Activated CD4-positive, alpha-beta memory T cell treated with anti-CD3 and anti-CD28 coated beads, Interleukin-2, amount 10 ng/mL, durations not matched to agents 7 days and 5 days (primary cell): ENCODE measurements at regions not wholly inside any gene's neighbourhood (a gene's known extent, or its start where the extent isn't known, plus 50 kb on each side); places are given as distances from the start of the nearest gene placed in this dataset.

Experiments
- CTCF ChIA-PET: fragments of 350-600 bp; sonication (Branson Sonifier 250); formaldehyde crosslinking; loops from one replicate; lab custom pipeline; 2021; ENCODE audit warnings: antibody characterized with exemption, inconsistent platforms; lab: Charles Lee
- POLR2A ChIA-PET: fragments of 350-600 bp; sonication (Branson Sonifier 250); formaldehyde crosslinking; loops from one replicate; lab custom pipeline; 2021; ENCODE audit warnings: antibody characterized with exemption; lab: Charles Lee
- DNase-seq: peaks from one replicate; pipeline ENCODE4 v3.0.0-alpha.2; 2020
- H3K27ac Mint-ChIP-seq: one replicate; pipeline ENCODE4 v1.8.0; 2021; ENCODE audit warnings: mild to moderate bottlenecking, mixed read lengths
- H3K27me3 Mint-ChIP-seq: one replicate; pipeline ENCODE4 v1.8.0; 2021; ENCODE audit warnings: mixed read lengths
- H3K36me3 Mint-ChIP-seq: one replicate; pipeline ENCODE4 v1.8.0; 2021; ENCODE audit warnings: low read depth, mixed read lengths
- H3K4me1 Mint-ChIP-seq: one replicate; pipeline ENCODE4 v1.8.0; 2021; ENCODE audit warnings: mixed read lengths
- H3K4me3 Mint-ChIP-seq: one replicate; pipeline ENCODE4 v1.8.0; 2021; ENCODE audit warnings: mild to moderate bottlenecking, mixed read lengths
- H3K9me3 Mint-ChIP-seq: one replicate; pipeline ENCODE4 v1.8.0; 2021; ENCODE audit warnings: mixed read lengths

DNA sequence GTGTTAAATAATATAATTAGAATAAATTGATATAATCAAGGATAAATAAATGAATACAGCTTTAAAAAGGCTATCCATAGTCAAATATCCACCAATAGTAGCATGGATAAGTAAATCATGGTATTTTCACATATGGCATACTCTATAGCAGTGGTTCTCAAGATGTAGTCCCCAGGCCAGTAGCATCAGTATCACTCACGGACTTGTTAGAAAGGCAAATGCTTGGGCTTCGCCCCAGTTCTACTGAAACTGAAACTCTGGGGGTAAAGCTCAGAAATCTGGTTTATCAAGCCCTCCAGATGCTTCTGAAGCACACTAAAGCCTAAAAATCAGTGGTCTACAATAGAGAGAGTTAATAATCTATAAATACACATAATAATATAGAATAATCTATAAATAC, 261.6 kb upstream of the TTC14 start:
- POLR2A ChIA-PET = no interaction called here
- CTCF ChIA-PET = no interaction called here
- H3K36me3 Mint-ChIP-seq = no peaks in the 10 kb centered on the region

DNA sequence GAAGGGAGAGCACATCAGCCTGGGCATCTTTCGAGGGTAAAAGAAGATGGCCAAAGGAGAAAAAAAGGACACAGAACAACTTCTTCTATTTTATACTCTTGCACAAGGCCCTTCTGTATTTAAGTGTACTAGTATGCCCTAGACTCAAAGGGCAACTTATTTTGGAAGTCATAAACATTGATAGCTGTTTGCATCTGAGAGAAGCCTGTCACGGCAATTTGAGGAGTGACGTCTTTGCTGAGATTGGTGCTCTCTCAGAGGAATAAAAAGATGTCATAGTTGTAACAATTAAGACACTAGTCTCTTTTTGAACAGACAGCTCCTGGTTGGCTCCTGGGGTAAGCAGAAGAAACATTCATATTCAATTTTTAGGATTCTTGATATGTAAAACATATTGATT, 260.4 kb upstream of the TTC14 start:
- Mint-ChIP-seq H3K27ac (no peak overlapping the region), H3K4me3 (no peak overlapping the region), H3K36me3 (no peaks in the 10 kb centered on the region), H3K9me3 (no peaks in the 10 kb centered on the region), H3K27me3 (no peaks in the 10 kb centered on the region), H3K4me1 (no peaks in the 10 kb centered on the region)
- CTCF ChIA-PET = no interaction called here
- POLR2A ChIA-PET = no interaction called here
- DNase-seq = no peak

More for the DNA sequence above, 261.6 kb upstream of the TTC14 start:
- no peak for DNase-seq
- Mint-ChIP-seq H3K4me3 (no peak overlapping the region), H3K27ac (no peak overlapping the region), H3K27me3 (no peaks in the 10 kb centered on the region), H3K4me1 (no peaks in the 10 kb centered on the region), H3K9me3 (peaks cover 2% of the 10 kb centered on the region)

DNA sequence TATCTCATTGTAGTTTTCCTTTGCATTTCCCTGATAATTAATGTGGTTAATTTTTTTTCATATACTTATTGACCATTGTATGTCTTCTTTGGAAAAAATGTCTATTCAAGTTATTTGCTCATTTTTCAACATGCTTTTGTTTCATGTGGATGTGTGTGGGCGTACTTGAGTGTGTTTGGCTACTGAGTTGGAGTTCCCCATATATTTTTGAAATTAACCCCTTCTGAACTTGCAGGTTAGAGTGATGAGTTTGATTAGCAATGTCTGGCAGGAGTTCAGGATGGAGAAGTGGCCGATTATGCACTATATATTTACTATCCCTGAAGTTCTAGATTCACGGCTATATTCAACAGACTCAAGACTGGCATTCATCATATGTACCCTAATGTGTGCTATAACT, 250.4 kb upstream of the TTC14 start:
- CTCF ChIA-PET = no interaction called here
- Mint-ChIP-seq H3K27ac (no peak overlapping the region), H3K4me3 (no peak overlapping the region), H3K9me3 (no peaks in the 10 kb centered on the region), H3K36me3 (no peaks in the 10 kb centered on the region), H3K4me1 (no peaks in the 10 kb centered on the region), H3K27me3 (no peaks in the 10 kb centered on the region)
- POLR2A ChIA-PET = no interaction called here
- DNase-seq = no peak

DNA sequence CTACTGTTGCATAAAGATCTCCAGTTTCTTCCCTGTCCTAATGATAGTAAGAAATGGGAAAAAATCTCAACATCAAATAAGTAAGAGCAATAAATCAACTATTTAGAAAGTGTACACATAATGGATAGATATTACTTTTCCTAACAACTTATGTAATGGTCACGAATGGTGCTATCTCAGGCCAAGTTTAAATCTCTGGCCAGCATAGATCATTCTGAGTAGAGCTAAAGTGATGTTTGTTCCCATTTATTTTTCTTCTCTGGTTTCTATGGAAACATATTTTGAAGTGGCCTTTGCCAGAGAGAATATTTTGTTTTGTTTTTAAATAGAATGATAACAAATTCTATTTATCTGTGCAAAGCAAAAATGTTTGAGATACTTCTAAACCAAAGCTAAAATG, 249.7 kb upstream of the TTC14 start:
- ChIA-PET CTCF (no interaction called here), POLR2A (no interaction called here)
- Mint-ChIP-seq H3K27ac (no peak overlapping the region), H3K27me3 (no peaks in the 10 kb centered on the region), H3K4me1 (no peaks in the 10 kb centered on the region), H3K36me3 (no peaks in the 10 kb centered on the region), H3K4me3 (no peak overlapping the region), H3K9me3 (no peaks in the 10 kb centered on the region)
- DNase-seq = no peak

DNA sequence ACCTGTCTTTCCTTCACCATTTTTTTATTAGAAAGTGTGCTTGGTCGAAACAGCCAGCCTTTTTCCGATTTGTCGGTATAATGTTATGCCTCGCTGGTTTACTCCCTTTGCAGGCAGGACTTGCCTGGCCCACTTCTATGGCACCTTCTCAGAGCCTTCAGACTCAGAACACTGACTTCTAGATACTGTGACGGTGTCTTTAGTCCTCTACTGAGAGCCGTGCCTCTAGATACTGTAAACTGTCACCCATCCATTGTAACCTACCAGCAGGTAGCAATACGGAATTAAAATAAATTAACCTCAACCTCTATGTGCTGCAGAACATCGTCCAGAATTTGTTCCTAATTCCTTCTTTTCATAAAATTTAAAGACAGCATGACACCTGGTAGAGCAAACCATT, 247.7 kb upstream of the TTC14 start:
- Mint-ChIP-seq H3K27me3 (no peaks in the 10 kb centered on the region), H3K4me3 (no peak overlapping the region), H3K27ac (no peak overlapping the region), H3K9me3 (no peaks in the 10 kb centered on the region), H3K36me3 (no peaks in the 10 kb centered on the region), H3K4me1 (no peaks in the 10 kb centered on the region)
- ChIA-PET CTCF (no interaction called here), POLR2A (no interaction called here)
- DNase-seq = no peak

DNA sequence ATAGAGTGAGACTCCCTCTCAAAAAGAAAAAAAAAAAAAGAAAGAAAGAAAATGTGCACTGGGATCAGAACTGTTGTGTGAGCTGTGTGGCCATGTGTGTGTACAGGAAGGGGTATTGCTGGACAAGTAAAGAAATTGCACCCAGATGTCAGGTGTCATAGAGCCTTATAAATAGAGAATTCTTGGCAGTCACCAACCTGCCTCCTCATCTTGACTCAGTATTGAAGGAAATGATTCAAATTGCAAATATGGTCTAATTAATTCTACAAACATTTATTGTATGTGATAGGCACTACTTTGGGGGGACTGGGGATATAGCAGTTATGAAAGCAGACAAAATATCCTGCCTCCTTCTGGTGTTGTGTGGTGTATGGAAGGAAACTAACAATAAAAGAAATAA, 243.8 kb upstream of the TTC14 start:
- H3K4me1 Mint-ChIP-seq = no peaks in the 10 kb centered on the region
- H3K27ac Mint-ChIP-seq = no peak overlapping the region
- no peaks in the 10 kb centered on the region for H3K27me3 Mint-ChIP-seq
- ChIA-PET POLR2A (no interaction called here), CTCF (no interaction called here)
- H3K4me3 Mint-ChIP-seq = no peak overlapping the region
- no peaks in the 10 kb centered on the region for H3K36me3 Mint-ChIP-seq
- no peak for DNase-seq
- H3K9me3 Mint-ChIP-seq = no peaks in the 10 kb centered on the region

DNA sequence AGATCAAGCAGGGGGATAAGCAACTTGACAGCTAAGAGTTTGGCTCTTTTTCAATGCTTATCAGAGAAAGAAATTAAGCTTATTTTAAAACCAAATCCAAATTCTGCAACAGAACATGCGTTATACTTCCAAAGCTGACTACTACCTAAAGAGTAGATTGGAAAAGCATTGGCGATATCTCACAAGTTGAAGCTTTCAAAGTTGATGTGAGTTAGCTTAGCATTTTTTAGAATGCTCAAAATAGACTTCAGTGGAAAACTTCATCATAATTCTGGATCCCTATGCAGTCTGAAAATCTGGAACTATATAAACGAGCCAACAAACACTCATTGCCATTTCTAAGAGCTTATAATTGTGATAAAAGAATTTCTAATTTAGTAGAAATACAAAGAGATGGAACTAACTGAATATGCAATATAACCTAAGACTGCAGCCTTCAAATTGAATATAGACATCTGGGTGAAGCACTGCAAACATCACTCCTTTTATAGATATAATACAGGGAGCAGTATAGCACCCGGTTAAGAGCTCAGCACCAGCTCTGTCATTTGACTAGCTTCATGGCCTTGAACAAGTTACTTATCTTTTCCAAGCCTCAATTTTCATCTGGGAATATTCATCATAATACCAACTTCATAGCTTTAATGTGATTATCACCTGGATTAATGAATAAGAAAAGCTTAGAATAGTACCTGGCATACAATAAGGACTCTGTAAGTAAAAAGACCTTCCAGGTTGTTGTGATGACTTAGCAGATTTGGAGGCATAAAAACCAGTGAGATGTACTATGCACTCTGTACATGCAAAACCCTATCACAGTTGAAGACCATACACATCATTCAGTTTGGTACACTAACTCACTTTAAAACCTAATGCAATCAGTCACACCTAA, 242.7 kb upstream of the TTC14 start:
- H3K9me3 Mint-ChIP-seq = no peaks in the 10 kb centered on the region
- POLR2A ChIA-PET = no interaction called here
- H3K4me1 Mint-ChIP-seq = no peaks in the 10 kb centered on the region
- CTCF ChIA-PET = interaction anchor here (0.6 kb wide), 1 partner anchor 709 kb away, joined by 4 read pairs; no protein-coding TSS in a partner anchor
- H3K27me3 Mint-ChIP-seq = no peaks in the 10 kb centered on the region
- no peak overlapping the region for H3K4me3 Mint-ChIP-seq
- DNase-seq = no peak
- H3K27ac Mint-ChIP-seq = no peak overlapping the region
- H3K36me3 Mint-ChIP-seq = no peaks in the 10 kb centered on the region

DNA sequence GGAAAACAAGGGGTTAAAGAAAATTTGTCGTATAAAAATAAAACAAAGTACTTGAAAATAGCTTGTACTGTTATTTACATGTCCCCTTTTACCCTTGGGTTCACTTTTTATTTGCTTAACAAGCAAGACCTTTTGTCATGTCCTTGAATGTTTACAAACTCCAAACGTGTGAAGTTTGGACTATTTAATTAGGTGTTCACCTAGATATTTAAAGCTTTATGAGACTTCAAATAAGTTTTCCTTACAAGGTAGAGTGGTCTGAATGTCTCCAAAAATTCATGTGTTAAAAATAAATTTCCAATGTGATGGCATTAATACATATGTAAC, 242.0 kb upstream of the TTC14 start:
- Mint-ChIP-seq H3K36me3 (no peaks in the 10 kb centered on the region), H3K9me3 (no peaks in the 10 kb centered on the region), H3K4me3 (no peak overlapping the region), H3K27ac (no peak overlapping the region), H3K27me3 (no peaks in the 10 kb centered on the region), H3K4me1 (no peaks in the 10 kb centered on the region)
- no peak for DNase-seq
- ChIA-PET POLR2A (no interaction called here), CTCF (no interaction called here)

DNA sequence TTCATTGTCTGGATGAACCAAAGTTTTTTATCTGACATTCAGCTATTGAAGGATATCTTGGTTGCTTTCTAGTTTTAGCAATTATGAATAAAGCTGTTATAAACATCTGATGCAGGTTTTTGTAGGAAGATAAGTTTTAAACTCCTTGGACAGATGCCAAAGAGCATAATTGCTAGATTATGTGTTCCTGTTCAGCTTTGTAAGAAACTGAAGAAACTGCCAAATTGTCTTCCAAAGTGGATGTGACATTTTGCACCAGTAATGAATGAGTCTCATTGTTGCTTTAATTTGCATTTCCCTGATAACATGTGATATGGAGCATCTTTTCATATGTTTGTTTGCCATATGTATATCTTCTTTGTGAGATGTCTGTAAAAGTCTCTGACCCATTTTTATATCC, 239.9 kb upstream of the TTC14 start:
- Mint-ChIP-seq H3K9me3 (peaks cover 3% of the 10 kb centered on the region), H3K4me1 (no peaks in the 10 kb centered on the region), H3K4me3 (no peak overlapping the region), H3K27me3 (no peaks in the 10 kb centered on the region), H3K36me3 (no peaks in the 10 kb centered on the region), H3K27ac (no peak overlapping the region)
- ChIA-PET CTCF (no interaction called here), POLR2A (no interaction called here)
- DNase-seq = no peak

DNA sequence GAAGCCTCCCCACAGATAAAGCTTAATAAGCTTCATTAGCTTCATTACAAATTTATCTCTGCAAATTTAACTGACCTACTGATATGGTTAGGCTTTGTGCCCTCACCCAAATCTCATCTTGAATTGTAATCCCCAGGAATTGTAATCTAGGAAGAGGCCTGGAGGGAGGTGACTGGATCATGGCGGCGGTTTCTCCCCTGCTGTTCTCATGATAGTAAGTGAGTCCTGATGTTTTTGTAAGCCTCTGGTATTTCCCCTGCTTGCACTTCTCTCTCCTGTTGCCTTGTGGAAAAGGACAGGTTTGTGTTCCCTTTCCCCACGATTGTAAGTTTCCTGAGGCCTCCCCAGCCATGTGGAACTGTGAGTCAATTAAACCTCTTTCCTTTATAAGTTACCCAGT, 226.1 kb upstream of the TTC14 start:
- Mint-ChIP-seq H3K36me3 (no peaks in the 10 kb centered on the region), H3K27ac (no peak overlapping the region), H3K9me3 (peaks cover 8% of the 10 kb centered on the region), H3K27me3 (no peaks in the 10 kb centered on the region), H3K4me1 (no peaks in the 10 kb centered on the region), H3K4me3 (no peak overlapping the region)
- CTCF ChIA-PET = no interaction called here
- POLR2A ChIA-PET = no interaction called here
- no peak for DNase-seq

DNA sequence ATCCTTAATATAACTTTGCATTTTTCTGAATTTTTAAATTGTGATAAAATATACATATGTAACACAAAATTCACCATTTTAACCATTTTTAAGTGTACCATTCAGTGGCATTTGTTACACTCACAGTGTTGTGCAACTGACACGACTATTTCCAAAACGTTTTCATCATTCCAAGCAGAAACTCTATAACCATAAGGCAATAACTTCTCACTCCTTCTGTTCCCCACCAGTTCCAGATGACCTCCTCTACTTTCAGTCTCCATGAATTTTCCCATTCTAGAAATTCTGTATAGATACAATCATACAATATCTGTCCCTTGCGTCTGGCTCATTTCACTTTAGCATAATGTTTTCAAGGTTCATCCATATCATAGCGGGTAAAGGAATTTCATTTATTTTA, 223.5 kb upstream of the TTC14 start:
- H3K36me3 Mint-ChIP-seq = no peaks in the 10 kb centered on the region
- H3K4me1 Mint-ChIP-seq = no peaks in the 10 kb centered on the region
- H3K9me3 Mint-ChIP-seq = peaks cover 6% of the 10 kb centered on the region
- no peak overlapping the region for H3K27ac Mint-ChIP-seq
- no peak for DNase-seq
- ChIA-PET CTCF (no interaction called here), POLR2A (no interaction called here)
- no peaks in the 10 kb centered on the region for H3K27me3 Mint-ChIP-seq
- H3K4me3 Mint-ChIP-seq = no peak overlapping the region

DNA sequence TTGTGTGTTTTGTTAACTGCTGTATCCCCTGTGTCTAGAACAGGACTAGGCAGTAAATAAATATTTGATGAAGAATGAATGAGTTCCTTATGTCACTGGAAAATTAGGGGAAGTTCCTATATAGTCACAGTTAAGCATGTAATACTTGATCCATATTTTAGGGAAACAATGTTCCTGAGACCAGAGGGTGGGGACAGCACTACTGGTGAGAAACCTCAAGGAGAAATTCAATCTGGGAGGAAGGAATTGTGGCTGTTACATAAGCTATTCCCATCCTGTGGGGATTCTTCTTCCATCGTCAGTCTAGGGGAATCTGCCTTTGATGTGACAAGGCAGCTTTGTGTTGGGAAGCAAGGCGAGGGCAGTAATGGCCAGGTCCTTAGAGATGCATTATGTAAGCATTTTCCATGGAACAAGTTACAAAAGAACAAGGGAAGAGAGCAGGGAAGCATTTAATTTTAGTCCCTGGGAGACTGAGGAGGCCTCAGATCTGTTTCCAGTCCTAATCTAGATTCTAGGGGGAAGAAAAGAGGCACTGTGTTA, 219.3 kb upstream of the TTC14 start:
- no peak overlapping the region for H3K27ac Mint-ChIP-seq
- H3K27me3 Mint-ChIP-seq = no peaks in the 10 kb centered on the region
- no peak for DNase-seq
- POLR2A ChIA-PET = no interaction called here
- no peak overlapping the region for H3K4me3 Mint-ChIP-seq
- H3K36me3 Mint-ChIP-seq = no peaks in the 10 kb centered on the region
- peaks cover 4% of the 10 kb centered on the region for H3K9me3 Mint-ChIP-seq
- no peaks in the 10 kb centered on the region for H3K4me1 Mint-ChIP-seq
- CTCF ChIA-PET = no interaction called here

DNA sequence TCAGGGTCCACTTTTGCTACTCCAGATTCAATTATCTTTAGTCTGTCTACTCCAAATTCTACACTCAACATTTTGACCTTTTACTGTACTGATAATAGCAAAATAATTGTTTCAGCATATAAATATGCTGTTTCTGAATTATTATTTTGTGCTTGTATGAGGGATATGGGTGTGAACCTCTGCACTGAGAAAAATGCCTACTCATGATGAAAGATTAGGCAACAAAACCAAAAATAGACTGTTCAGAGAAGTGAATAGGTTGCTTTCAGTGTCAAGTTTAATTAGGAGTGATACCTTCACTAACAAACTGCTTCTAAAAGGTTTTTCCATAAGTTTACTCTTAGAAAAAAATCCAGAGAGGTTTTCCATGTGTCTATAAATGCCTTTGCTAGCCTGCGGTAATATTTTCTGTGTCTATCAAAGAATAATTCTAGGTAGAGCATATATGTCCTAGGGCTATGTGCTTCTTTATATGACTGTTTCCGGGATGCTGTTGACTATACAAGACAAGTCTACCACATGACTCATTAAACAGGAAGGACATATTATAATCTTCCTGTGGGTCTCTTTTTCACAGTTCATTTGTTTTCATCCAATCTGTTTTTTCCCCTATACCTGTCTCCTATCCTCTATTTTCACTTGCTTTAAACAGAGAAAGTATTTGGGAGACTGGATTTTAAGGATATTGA, 218.5 kb upstream of the TTC14 start:
- no peaks in the 10 kb centered on the region for H3K4me1 Mint-ChIP-seq
- CTCF ChIA-PET = no interaction called here
- H3K4me3 Mint-ChIP-seq = no peak overlapping the region
- DNase-seq = no peak
- no peaks in the 10 kb centered on the region for H3K36me3 Mint-ChIP-seq
- POLR2A ChIA-PET = no interaction called here
- H3K27me3 Mint-ChIP-seq = no peaks in the 10 kb centered on the region
- H3K9me3 Mint-ChIP-seq = peaks cover 4% of the 10 kb centered on the region
- H3K27ac Mint-ChIP-seq = no peak overlapping the region

DNA sequence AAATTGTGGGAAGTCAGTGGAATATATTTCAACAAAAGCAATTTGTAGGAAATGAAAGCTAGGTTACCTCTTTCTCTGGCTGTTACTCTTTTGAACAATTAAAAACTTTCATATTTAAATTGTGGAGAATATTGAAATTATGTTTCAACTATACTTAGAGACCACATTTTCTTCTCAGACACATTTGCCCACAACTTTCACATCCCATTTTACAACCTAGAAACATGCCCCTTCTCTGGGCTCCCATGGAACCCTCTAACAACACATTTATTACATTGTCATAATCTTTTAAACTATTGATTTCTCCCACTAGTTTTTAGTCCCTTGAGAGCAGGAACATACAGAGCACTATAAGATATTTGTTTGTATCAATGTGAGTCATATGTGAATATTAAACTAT, 211.7 kb upstream of the TTC14 start:
- no peaks in the 10 kb centered on the region for H3K9me3 Mint-ChIP-seq
- H3K36me3 Mint-ChIP-seq = no peaks in the 10 kb centered on the region
- H3K4me3 Mint-ChIP-seq = no peak overlapping the region
- ChIA-PET POLR2A (no interaction called here), CTCF (no interaction called here)
- H3K27ac Mint-ChIP-seq = no peak overlapping the region
- H3K27me3 Mint-ChIP-seq = no peaks in the 10 kb centered on the region
- H3K4me1 Mint-ChIP-seq = no peaks in the 10 kb centered on the region
- no peak for DNase-seq
